Mesenchymal stem cell (in vitro differentiated cells and primary cell): ENCODE measurements at regions not wholly inside any gene's neighbourhood (a gene's known extent, or its start where the extent isn't known, plus 50 kb on each side); places are given as distances from the start of the nearest gene placed in this dataset.

Experiments used
- DNase-seq: peaks from one replicate; pipeline ENCODE4 v3.0.0-alpha.2; 2013
- H2AFZ ChIP-seq: one replicate; pipeline ENCODE4 v1.6.1; 2013; ENCODE audit warnings: low read depth, mild to moderate bottlenecking, control low read depth, inconsistent platforms, low read length, moderate library complexity
- H2AK5ac ChIP-seq: 2 replicates; pipeline ENCODE4 v1.6.1; 2013; ENCODE audit warnings: low read length, moderate library complexity, mild to moderate bottlenecking, inconsistent platforms; ENCODE audit not compliant: severe bottlenecking
- H2BK120ac ChIP-seq: one replicate; pipeline ENCODE4 v1.6.1; 2013; ENCODE audit warnings: low read depth, mild to moderate bottlenecking, inconsistent platforms, low read length, moderate library complexity
- H2BK12ac ChIP-seq, 2 experiments: one replicate each; pipeline ENCODE4 v1.6.1; 2013; ENCODE audit warnings: inconsistent platforms in 2 of 2, low read length in 2 of 2, mild to moderate bottlenecking in 2 of 2, moderate library complexity in 2 of 2, control low read depth in 1 of 2
- H2BK15ac ChIP-seq: one replicate; pipeline ENCODE4 v1.6.1; 2013; ENCODE audit warnings: mild to moderate bottlenecking, low read depth, inconsistent platforms; ENCODE audit not compliant: poor library complexity, severe bottlenecking
- H2BK5ac ChIP-seq: 2 replicates; pipeline ENCODE4 v1.6.1; 2013; ENCODE audit warnings: low read depth, mild to moderate bottlenecking, low read length, control low read depth, inconsistent platforms; ENCODE audit not compliant: poor library complexity, severe bottlenecking
- H3K14ac ChIP-seq, 2 experiments: one replicate each; pipeline ENCODE4 v1.6.1; 2013; ENCODE audit warnings: inconsistent platforms in 2 of 2, low read length in 2 of 2, control low read depth in 1 of 2, mild to moderate bottlenecking in 1 of 2, moderate library complexity in 1 of 2
- H3K18ac ChIP-seq, 2 experiments: one replicate each; pipeline ENCODE4 v1.6.1; 2013; ENCODE audit warnings: inconsistent platforms in 2 of 2, low read length in 2 of 2, control low read depth in 1 of 2, low read depth in 1 of 2, mild to moderate bottlenecking in 1 of 2
- H3K23ac ChIP-seq, 2 experiments: one replicate each; pipeline ENCODE4 v1.6.1; 2013; ENCODE audit warnings: inconsistent platforms in 2 of 2, low read length in 2 of 2, mild to moderate bottlenecking in 2 of 2, moderate library complexity in 2 of 2, control low read depth in 1 of 2
- H3K27ac ChIP-seq: 2 replicates; pipeline ENCODE4 v1.5.1; 2013; ENCODE audit warnings: mild to moderate bottlenecking, moderate library complexity, low read length, control low read depth, inconsistent platforms; ENCODE audit not compliant: poor library complexity, severe bottlenecking
- H3K27me3 ChIP-seq, 2 experiments: 2 replicates each; pipeline versions ENCODE4 v1.6.1 to v1.7.0; 2013; ENCODE audit warnings: low read length in 2 of 2, mild to moderate bottlenecking in 2 of 2, moderate library complexity in 2 of 2, control low read depth in 1 of 2, inconsistent platforms in 1 of 2; ENCODE audit not compliant: control insufficient read depth in 1 of 2, insufficient read depth in 1 of 2
- H3K36me3 ChIP-seq, 2 experiments: 2 replicates each; pipeline versions ENCODE4 v1.6.1 to v1.7.0; 2013; ENCODE audit warnings: low read length in 2 of 2, control low read depth in 1 of 2, inconsistent platforms in 1 of 2, low read depth in 1 of 2, mild to moderate bottlenecking in 1 of 2; ENCODE audit not compliant: insufficient read depth in 2 of 2, control insufficient read depth in 1 of 2
- H3K4ac ChIP-seq, 2 experiments: one replicate each; pipeline ENCODE4 v1.6.1; 2013; ENCODE audit warnings: inconsistent platforms in 2 of 2, low read length in 2 of 2, mild to moderate bottlenecking in 2 of 2, moderate library complexity in 2 of 2, control low read depth in 1 of 2, low read depth in 1 of 2
- H3K4me1 ChIP-seq: 2 replicates; pipeline ENCODE4 v1.6.1; 2013; ENCODE audit warnings: low read depth, low read length, control low read depth; ENCODE audit not compliant: control insufficient read depth, insufficient read depth
- H3K4me2 ChIP-seq: 2 replicates; pipeline ENCODE4 v1.6.1; 2013; ENCODE audit warnings: low read length, mild to moderate bottlenecking, inconsistent platforms; ENCODE audit not compliant: poor library complexity, severe bottlenecking
- H3K4me3 ChIP-seq, 2 experiments: 2 replicates each; pipeline versions ENCODE4 v1.5.1 to v1.7.0; 2013; ENCODE audit warnings: low read length in 2 of 2, mild to moderate bottlenecking in 2 of 2, control low read depth in 1 of 2, low read depth in 1 of 2; ENCODE audit not compliant: insufficient read depth in 1 of 2
- H3K79me1 ChIP-seq: replicated peaks from 2 replicates; pipeline ENCODE4 v1.6.1; 2013; ENCODE audit warnings: mild to moderate bottlenecking, control low read depth, low read length, inconsistent platforms; ENCODE audit not compliant: poor library complexity, severe bottlenecking
- H3K9ac ChIP-seq: 2 replicates; pipeline ENCODE4 v1.7.0; 2013; ENCODE audit warnings: mild to moderate bottlenecking, low read length, moderate library complexity
- H3K9me3 ChIP-seq: 2 replicates; pipeline ENCODE4 v1.7.0; 2013; ENCODE audit warnings: mild to moderate bottlenecking, low read length; ENCODE audit not compliant: control insufficient read depth
- H4K8ac ChIP-seq: one replicate; pipeline ENCODE4 v1.6.1; 2013; ENCODE audit warnings: inconsistent platforms, mild to moderate bottlenecking, low read length, moderate library complexity
- H4K91ac ChIP-seq: one replicate; pipeline ENCODE4 v1.6.1; 2013; ENCODE audit warnings: mild to moderate bottlenecking, low read length, inconsistent platforms
- WGBS: methylation state at CpG from one replicate; pipeline ENCODE4 v1.1.7; 2013; ENCODE audit warnings: mixed read lengths; 5-methylcytosine and 5-hydroxymethylcytosine counted together

- H4K91ac ChIP-seq: no peak overlapping the region
- no peak overlapping the region for H3K14ac ChIP-seq
- H3K36me3 ChIP-seq: no peaks in the 10 kb centered on the region
- no peak overlapping the region for H2BK15ac ChIP-seq
- no peak overlapping the region for H3K4ac ChIP-seq
- no peak overlapping the region for H3K4me2 ChIP-seq
- no peak overlapping the region for H4K8ac ChIP-seq
- WGBS: 97% methylated on average over 6 of the region's 6 CpGs
- H2AFZ ChIP-seq: no peak overlapping the region
- no peak overlapping the region for H3K9ac ChIP-seq
- peaks cover 0 to 47% of the 10 kb centered on the region in 2 experiments for H3K27me3 ChIP-seq
- no peaks in the 10 kb centered on the region for H3K79me1 ChIP-seq
- H3K27ac ChIP-seq: no peak overlapping the region
- no peak overlapping the region for H2BK12ac ChIP-seq
- H3K23ac ChIP-seq: no peak overlapping the region
- no peaks in the 10 kb centered on the region for H3K9me3 ChIP-seq
- no peak overlapping the region for H2BK120ac ChIP-seq
- H2BK5ac ChIP-seq: no peak overlapping the region
- DNase-seq: no peak
- peaks cover 3% of the 10 kb centered on the region for H3K4me1 ChIP-seq
- H3K18ac ChIP-seq: no peak overlapping the region
- H3K4me3 ChIP-seq: no peak overlapping the region
- H2AK5ac ChIP-seq: no peak overlapping the region
These were observed 104.1 kb upstream of the KCTD1 start for GRCh38 chr18:26652501-26652900.

GRCh38 chr18:26650310-26651268 is 102.2 kb upstream of the KCTD1 start:
- Histone ChIP-seq H4K8ac (no peak overlapping the region), H3K9ac (no peak overlapping the region), H3K4me3 (no peak overlapping the region), H2AFZ (no peak overlapping the region), H3K27me3 (peaks cover 0 to 43% of the 10 kb centered on the region in 2 experiments), H3K23ac (no peak overlapping the region), H3K4me2 (no peak overlapping the region), H2AK5ac (no peak overlapping the region), H3K4me1 (peaks cover 2% of the 10 kb centered on the region), H2BK15ac (no peak overlapping the region), H2BK120ac (no peak overlapping the region), H3K4ac (no peak overlapping the region), H3K14ac (no peak overlapping the region), H4K91ac (no peak overlapping the region), H3K27ac (no peak overlapping the region), H3K18ac (no peak overlapping the region), H2BK12ac (no peak overlapping the region), H3K79me1 (no peaks in the 10 kb centered on the region), H2BK5ac (no peak overlapping the region), H3K9me3 (no peaks in the 10 kb centered on the region), H3K36me3 (no peaks in the 10 kb centered on the region)
- 52% methylated on average over 5 of the region's 6 CpGs for WGBS
- no peak for DNase-seq

- Histone ChIP-seq H3K18ac (no peak overlapping the region), H3K23ac (no peak overlapping the region), H3K36me3 (no peaks in the 10 kb centered on the region), H3K4me3 (no peak overlapping the region), H3K79me1 (no peaks in the 10 kb centered on the region), H3K4ac (no peak overlapping the region), H3K4me2 (no peak overlapping the region), H3K9ac (no peak overlapping the region), H4K91ac (no peak overlapping the region), H3K27me3 (peaks cover 0 to 30% of the 10 kb centered on the region in 2 experiments), H3K27ac (no peak overlapping the region), H2AFZ (no peak overlapping the region), H2BK15ac (no peak overlapping the region), H4K8ac (no peak overlapping the region), H2BK120ac (no peak overlapping the region), H2AK5ac (no peak overlapping the region), H2BK5ac (no peak overlapping the region), H3K14ac (no peak overlapping the region), H3K4me1 (no peaks in the 10 kb centered on the region), H3K9me3 (no peaks in the 10 kb centered on the region), H2BK12ac (no peak overlapping the region)
- WGBS: 12% methylated on average over 6 of the region's 6 CpGs
- peak; percentile 32 for DNase-seq
These were observed 100.8 kb upstream of the KCTD1 start for GRCh38 chr18:26649193-26649543.

GRCh38 chr18:26648509-26649192 is 100.3 kb upstream of the KCTD1 start:
- H4K91ac ChIP-seq: no peak overlapping the region
- no peak overlapping the region for H2BK15ac ChIP-seq
- H2BK12ac ChIP-seq: no peak overlapping the region
- no peak for DNase-seq
- H3K4me3 ChIP-seq: no peak overlapping the region
- WGBS: 53% methylated on average over 3 of the region's 6 CpGs
- no peak overlapping the region for H3K4me2 ChIP-seq
- no peaks in the 10 kb centered on the region for H3K36me3 ChIP-seq
- H3K4ac ChIP-seq: no peak overlapping the region
- H3K79me1 ChIP-seq: no peaks in the 10 kb centered on the region
- H3K27me3 ChIP-seq: peaks cover 0 to 30% of the 10 kb centered on the region in 2 experiments
- no peak overlapping the region for H4K8ac ChIP-seq
- H3K9me3 ChIP-seq: no peaks in the 10 kb centered on the region
- no peak overlapping the region for H2BK120ac ChIP-seq
- no peak overlapping the region for H2BK5ac ChIP-seq
- H3K23ac ChIP-seq: no peak overlapping the region
- no peak overlapping the region for H2AK5ac ChIP-seq
- H3K18ac ChIP-seq: no peak overlapping the region
- no peak overlapping the region for H3K14ac ChIP-seq
- no peak overlapping the region for H2AFZ ChIP-seq
- no peak overlapping the region for H3K9ac ChIP-seq
- no peaks in the 10 kb centered on the region for H3K4me1 ChIP-seq
- no peak overlapping the region for H3K27ac ChIP-seq
